GM12878 (cell line): ENCODE measurements at regions not wholly inside any gene's neighbourhood (a gene's known extent, or its start where the extent isn't known, plus 50 kb on each side); places are given as distances from the start of the nearest gene placed in this dataset.

Experiments
- ATAC-seq: fragments of 200-7000 bp; cut with Tn5 transposase; 3 replicates; pipeline ENCODE4 v1.9.1; 2020; ENCODE audit warnings: mild to moderate bottlenecking, moderate library complexity
- BruUV-seq: library from RNA; stranded (reverse); fragments of 400-500 nt; replicated peaks from 2 replicates; lab custom pipeline; 2021; lab: Mats Ljungman, UMichigan
- CTCF ChIA-PET: fragments of 300-600 bp; sonication (Branson Sonifier 250); formaldehyde crosslinking; extraction: SDS; loops from one replicate; lab custom pipeline; 2021; ENCODE audit warnings: inconsistent platforms; lab: Yijun Ruan, JAX
- POLR2A ChIA-PET: fragments of 350-600 bp; formaldehyde crosslinking; extraction: SDS; loops from one replicate; lab custom pipeline; 2021; ENCODE audit warnings: inconsistent platforms; lab: Charles Lee
- RAD21 ChIA-PET: fragments of 300-600 bp; sonication (Branson Sonifier 250); formaldehyde crosslinking; loops from one replicate; lab custom pipeline; 2023; ENCODE audit warnings: antibody characterized with exemption; ENCODE audit not compliant: unreplicated experiment; lab: Charles Lee
- SMC1A ChIA-PET: fragments of 300-600 bp; sonication (Branson Sonifier 250); formaldehyde crosslinking; loops from one replicate; lab custom pipeline; 2023; ENCODE audit not compliant: unreplicated experiment, uncharacterized antibody; lab: Charles Lee
- DNase-seq: peaks from one replicate; pipeline ENCODE4 v3.0.0-alpha.2; 2011; ENCODE audit warnings: low read depth, low spot score
- FAIRE-seq: peaks from 3 replicates; lab custom pipeline; 2011; peaks lifted over from hg19 to GRCh38; lab: Jason Lieb, UNC
- H2AFZ ChIP-seq: 2 replicates; pipeline ENCODE4 v1.6.0; 2011; ENCODE audit warnings: low read depth, low read length, control low read depth; ENCODE audit not compliant: control insufficient read depth
- H3K27ac ChIP-seq: 2 replicates; pipeline ENCODE4 v1.5.1; 2011; ENCODE audit warnings: control low read depth; ENCODE audit not compliant: control insufficient read depth, insufficient read depth
- H3K27me3 ChIP-seq, 2 experiments: replicated peaks in 1 of 2; 2 replicates each; pipeline versions ENCODE4 v1.6.0 to v1.6.1; 2011; ENCODE audit warnings: low read length in 1 of 2; ENCODE audit not compliant: control insufficient read depth in 2 of 2, insufficient read depth in 2 of 2
- H3K36me3 ChIP-seq, 2 experiments: 2 replicates each; pipeline ENCODE4 v1.5.1; 2011; ENCODE audit warnings: low read length in 1 of 2; ENCODE audit not compliant: control insufficient read depth in 2 of 2, insufficient read depth in 2 of 2
- H3K4me1 ChIP-seq: 2 replicates; pipeline ENCODE4 v1.6.1; 2011; ENCODE audit warnings: mild to moderate bottlenecking, low read length, moderate library complexity, mixed read lengths; ENCODE audit not compliant: control insufficient read depth, insufficient read depth
- H3K4me2 ChIP-seq: 2 replicates; pipeline ENCODE4 v1.6.0; 2011; ENCODE audit warnings: control low read depth; ENCODE audit not compliant: control insufficient read depth, insufficient read depth
- H3K4me3 ChIP-seq: fragments of 200-600 bp; sonication (generic); 2 replicates; pipeline ENCODE4 v1.5.1; 2016
- H3K79me2 ChIP-seq: 2 replicates; pipeline ENCODE4 v1.6.0; 2011; ENCODE audit warnings: low read length; ENCODE audit not compliant: control insufficient read depth, insufficient read depth
- H3K9ac ChIP-seq: 2 replicates; pipeline ENCODE4 v1.8.0; 2011; ENCODE audit warnings: low read length, control low read depth, mixed read lengths; ENCODE audit not compliant: control insufficient read depth, insufficient read depth
- H3K9me3 ChIP-seq: replicated peaks from 3 replicates; pipeline ENCODE4 v1.5.1; 2011; ENCODE audit warnings: mild to moderate bottlenecking, low read length; ENCODE audit not compliant: control insufficient read depth, insufficient read depth
- H4K20me1 ChIP-seq: 2 replicates; pipeline ENCODE4 v1.6.0; 2011; ENCODE audit not compliant: control insufficient read depth, insufficient read depth
- ATF7 ChIP-seq: fragments of 450-650 bp; IDR thresholded peaks from 2 replicates; pipeline ENCODE4 v1.6.1; 2016; ENCODE audit warnings: low read depth, mild to moderate bottlenecking
- CTCF ChIP-seq, 3 experiments: IDR thresholded peaks in 2 of 3; conservative IDR thresholded peaks in 1 of 3; 2 replicates each; pipeline ENCODE4 v1.5.1; 2011; ENCODE audit warnings: low read depth in 3 of 3, low read length in 3 of 3, mild to moderate bottlenecking in 3 of 3, control low read depth in 2 of 3, moderate library complexity in 2 of 3, inconsistent platforms in 1 of 3, mixed read lengths in 1 of 3; ENCODE audit not compliant: control insufficient read depth in 2 of 3, insufficient read depth in 1 of 3; ENCODE audit errors: extremely low read depth in 1 of 3
- GATAD2B ChIP-seq: fragments of 450-650 bp; conservative IDR thresholded peaks from 2 replicates; pipeline ENCODE4 v1.6.1; 2017; ENCODE audit warnings: low read depth, mild to moderate bottlenecking, moderate library complexity
- HSF1 ChIP-seq: fragments of 150-350 bp; IDR thresholded peaks from 2 replicates; pipeline ENCODE4 v1.6.1; 2014; ENCODE audit warnings: mild to moderate bottlenecking, low read depth, low read length
- JUNB ChIP-seq: IDR thresholded peaks from 2 replicates; pipeline ENCODE4 v1.6.1; 2016; ENCODE audit warnings: antibody characterized with exemption, mild to moderate bottlenecking
- KLF5 ChIP-seq: fragments of 450-650 bp; IDR thresholded peaks from 2 replicates; pipeline ENCODE4 v1.6.1; 2014; ENCODE audit warnings: mild to moderate bottlenecking; ENCODE audit not compliant: partially characterized antibody
- MYC ChIP-seq: IDR thresholded peaks from 2 replicates; pipeline ENCODE4 v1.6.1; 2011; ENCODE audit warnings: mild to moderate bottlenecking, low read length, moderate library complexity, inconsistent platforms; ENCODE audit not compliant: insufficient read depth, insufficient replicate concordance, insufficient read length, severe bottlenecking
- RAD21 ChIP-seq: IDR thresholded peaks from 2 replicates; pipeline ENCODE4 v1.6.1; 2011; ENCODE audit warnings: mild to moderate bottlenecking, low read depth, low read length, moderate library complexity; ENCODE audit not compliant: insufficient read depth
- SMC3 ChIP-seq: IDR thresholded peaks from 2 replicates; pipeline ENCODE4 v1.6.1; 2011; ENCODE audit warnings: low read length, improper control_type of control experiment, borderline replicate concordance
- SPI1 ChIP-seq: IDR thresholded peaks from 2 replicates; pipeline ENCODE4 v1.6.1; 2011; ENCODE audit warnings: low read depth, mild to moderate bottlenecking, low read length, moderate library complexity, borderline replicate concordance; ENCODE audit not compliant: insufficient read depth
- YBX1 ChIP-seq: fragments of 450-650 bp; IDR thresholded peaks from 2 replicates; pipeline ENCODE4 v1.6.1; 2016; ENCODE audit warnings: antibody characterized with exemption
- WGBS: methylation state at CpG from one replicate; pipeline ENCODE4 v1.1.6; 2016; ENCODE audit warnings: low lambda C conversion rate; ENCODE audit not compliant: insufficient replicate concordance, insufficient coverage; ENCODE audit errors: missing lambda C conversion rate; 5-methylcytosine and 5-hydroxymethylcytosine counted together
- in situ Hi-C: fragments of 300-500 bp; cut with MboI; formaldehyde crosslinking; loops from 9 replicates; pipeline ENCODE4 v1.14.3; 2018; ENCODE audit warnings: mixed read lengths
- intact Hi-C: fragments of 100-400 bp; cut with micrococcal nuclease; formaldehyde crosslinking; loops from one replicate; pipeline ENCODE4 v1.14.2; 2022; ENCODE audit not compliant: unreplicated experiment

- FAIRE-seq (no peak), DNase-seq (no peak), ATAC-seq (no peak)
- no peaks in the 10 kb centered on the region; the same call in 1 of the 2 replicates for H3K4me1 ChIP-seq
- H3K4me2 ChIP-seq: no peak overlapping the region
- H3K4me3 ChIP-seq: no peak overlapping the region
- TF ChIP-seq KLF5 (no peak), YBX1 (no peak), GATAD2B (no peak), JUNB (no peak), SPI1 (0 out of 2 replicates have a peak, but pooled peaks have one; percentile 11)
- RAD21 ChIA-PET: interaction anchor here (1.0 to 3.2 kb wide), 8 partner anchors 28 to 223 kb away, joined by 3 to 21 read pairs (median 5); partner anchors contain the start of gene LRCH1
- intact Hi-C loops: no loop called here
- no peaks in the 10 kb centered on the region for H3K36me3 ChIP-seq
- BruUV-seq: no TSS peak
- no peaks in the 10 kb centered on the region for H4K20me1 ChIP-seq
- CTCF ChIA-PET: interaction anchor here (0.7 to 3.2 kb wide), 8 partner anchors 9 to 336 kb away, joined by 3 to 22 read pairs (median 4); no protein-coding TSS in a partner anchor
- H3K9ac ChIP-seq: no peak overlapping the region
- in situ Hi-C loops: no loop called here
- H3K27me3 ChIP-seq: no peaks in the 10 kb centered on the region
- SMC1A ChIA-PET: interaction anchor here (0.6 to 2.9 kb wide), 18 partner anchors 10 to 496 kb away, joined by 3 to 17 read pairs (median 5); no protein-coding TSS in a partner anchor
- H2AFZ ChIP-seq: no peak overlapping the region
- POLR2A ChIA-PET: no interaction called here
- no peak overlapping the region for H3K27ac ChIP-seq
- no peaks in the 10 kb centered on the region for H3K9me3 ChIP-seq
- H3K79me2 ChIP-seq: no peaks in the 10 kb centered on the region
Observed at GRCh38 chr13:46495066-46495465, 57.9 kb upstream of the LRCH1 start.

- CTCF ChIA-PET: interaction anchor here (1.0 to 3.2 kb wide), 3 partner anchors 12 to 229 kb away, joined by 3 to 22 read pairs (median 19); no protein-coding TSS in a partner anchor
- POLR2A ChIA-PET: no interaction called here
Observed at GRCh38 chr13:46492946-46493345, 60.0 kb upstream of the LRCH1 start.

More at GRCh38 chr13:46492946-46493345, 60.0 kb upstream of the LRCH1 start:
- 0% methylated on average over 1 of the region's 1 CpG for WGBS
- no peaks in the 10 kb centered on the region for H4K20me1 ChIP-seq
- intact Hi-C loops (loop anchor here (1.0 to 2.0 kb wide), 2 partner anchors 52 to 228 kb away; no protein-coding TSS in a partner anchor), in situ Hi-C loops (loop anchor here (5.0 kb wide), 1 partner anchor 234 kb away; no protein-coding TSS in a partner anchor)
- TF ChIP-seq CTCF (IDR thresholded peaks at IDR 0.05 in 2 of 3, conservative IDR thresholded peaks at IDR 0.05 in 1 of 3; ENCODE audit: control insufficient read depth in 2 of 3, extremely low read depth in 1 of 3, insufficient read depth in 1 of 3, low read depth in 3 of 3, low read length in 3 of 3) (peak; percentile 45 to 73 (median 53); a peak in 5 of 6 replicates), HSF1 (no peak), RAD21 (peak; percentile 93), SMC3 (peak; percentile 73; the same call in 1 of the 2 replicates), ATF7 (no peak), MYC (no peak)
- FAIRE-seq (no peak), ATAC-seq (peak; percentile 64), DNase-seq (no peak)
- H3K9me3 ChIP-seq: no peaks in the 10 kb centered on the region; the same call in 2 of the 3 replicates
- no peak overlapping the region for H2AFZ ChIP-seq
- H3K4me2 ChIP-seq: no peak overlapping the region
- no peaks in the 10 kb centered on the region for H3K79me2 ChIP-seq
- no peak overlapping the region for H3K9ac ChIP-seq
- RAD21 ChIA-PET: interaction anchor here (1.4 kb wide), 1 partner anchor 118 kb away, joined by 3 read pairs; no protein-coding TSS in a partner anchor
- H3K27me3 ChIP-seq: no peaks in the 10 kb centered on the region
- peaks cover 3% of the 10 kb centered on the region; the same call in 1 of the 2 replicates for H3K4me1 ChIP-seq
- SMC1A ChIA-PET: no interaction called here
- no peaks in the 10 kb centered on the region for H3K36me3 ChIP-seq
- no peak overlapping the region for H3K27ac ChIP-seq
- BruUV-seq: no TSS peak
- H3K4me3 ChIP-seq: no peak overlapping the region
